ENCODE measurements at regions not wholly inside any gene's neighbourhood (a gene's known extent, or its start where the extent isn't known, plus 50 kb on each side); places are given as distances from the start of the nearest gene placed in this dataset.
"Not testable (repeated sequence)": the region's sequence is repeated elsewhere in the genome, so short reads cannot be mapped to it uniquely, and the experiment has no call there.

GRCh38 chr10:117492504-117492903, 50.0 kb upstream of the EMX2 start:
- DNase-seq (ENCODE audit: low read depth in 2 of 2) = no peak

- no peak for DNase-seq (ENCODE audit: low read depth in 2 of 2)
These were observed 54.5 kb upstream of the EMX2 start for GRCh38 chr10:117488004-117488403.

- DNase-seq (ENCODE audit: low read depth in 2 of 2) = no peak
These were observed 55.9 kb upstream of the EMX2 start for GRCh38 chr10:117486606-117487005.

- DNase-seq (ENCODE audit: low read depth in 2 of 2) = no peak
These were observed 59.4 kb upstream of the EMX2 start for GRCh38 chr10:117483056-117483590.

GRCh38 chr10:117481011-117481410, 61.5 kb upstream of the EMX2 start:
- DNase-seq (ENCODE audit: low read depth in 2 of 2) = not testable (repeated sequence)

GRCh38 chr10:117480097-117480496, 62.4 kb upstream of the EMX2 start:
- DNase-seq (ENCODE audit: low read depth in 2 of 2) = no peak

- no peak for DNase-seq (ENCODE audit: low read depth in 2 of 2)
These were observed 64.4 kb upstream of the EMX2 start for GRCh38 chr10:117477961-117478670.

DNA sequence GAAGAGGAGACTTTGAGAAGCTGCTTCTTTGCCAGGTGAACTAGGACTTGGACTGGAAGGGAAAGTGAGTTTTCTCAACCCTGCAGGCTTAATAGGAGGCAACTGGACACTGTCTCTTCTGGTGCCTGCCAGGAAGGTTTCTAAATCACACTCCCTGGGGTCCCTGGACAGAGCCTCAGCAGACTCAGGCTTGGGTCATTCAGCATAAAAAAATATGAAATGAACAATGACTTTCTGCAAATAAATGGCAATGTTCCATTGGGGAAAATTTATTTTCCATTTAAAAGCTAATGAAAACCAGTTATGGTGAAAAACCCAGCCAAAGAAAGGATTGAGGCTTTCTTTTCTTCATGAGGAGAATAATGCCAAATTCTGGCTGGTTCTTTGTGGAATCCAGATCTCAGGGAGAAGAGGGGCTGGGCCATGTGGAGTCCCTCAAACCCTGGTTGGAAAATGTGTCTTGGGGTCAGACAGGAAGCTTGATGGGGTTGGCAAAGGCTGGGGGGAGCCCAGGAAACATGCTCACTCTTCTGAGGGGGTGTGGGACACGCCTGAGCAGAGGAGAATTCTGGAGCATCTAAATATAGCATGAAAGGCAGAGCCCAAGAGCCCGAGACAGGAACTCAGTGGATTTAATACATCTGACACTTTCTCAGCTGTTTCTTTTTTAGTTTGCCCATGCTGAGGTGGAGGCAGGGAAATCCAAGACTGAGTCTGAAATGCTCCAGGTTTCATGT, 65.2 kb upstream of the EMX2 start:
- DNase-seq (ENCODE audit: low read depth in 2 of 2) = no peak

DNA sequence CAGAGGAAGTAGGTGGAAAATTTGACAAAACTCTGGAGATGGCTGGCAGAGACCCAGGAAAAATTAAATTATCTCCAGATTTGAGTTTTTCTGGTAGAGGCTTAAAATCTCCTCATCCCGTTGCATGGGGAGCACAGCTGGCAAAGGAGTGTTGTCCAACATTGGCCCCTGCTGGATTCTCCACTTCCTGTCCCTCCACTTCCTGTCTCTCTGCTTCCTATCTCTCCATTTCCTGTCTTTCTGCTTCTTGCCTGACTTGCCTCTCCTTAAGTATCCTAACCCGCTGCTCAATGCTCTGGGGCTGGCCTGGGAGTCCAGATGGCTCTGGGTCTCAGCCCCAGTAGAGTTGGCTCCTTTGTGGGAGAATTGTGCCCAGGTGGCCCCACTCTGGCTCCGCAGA, 65.8 kb upstream of the EMX2 start:
- no peak for DNase-seq (ENCODE audit: low read depth in 2 of 2)

DNA sequence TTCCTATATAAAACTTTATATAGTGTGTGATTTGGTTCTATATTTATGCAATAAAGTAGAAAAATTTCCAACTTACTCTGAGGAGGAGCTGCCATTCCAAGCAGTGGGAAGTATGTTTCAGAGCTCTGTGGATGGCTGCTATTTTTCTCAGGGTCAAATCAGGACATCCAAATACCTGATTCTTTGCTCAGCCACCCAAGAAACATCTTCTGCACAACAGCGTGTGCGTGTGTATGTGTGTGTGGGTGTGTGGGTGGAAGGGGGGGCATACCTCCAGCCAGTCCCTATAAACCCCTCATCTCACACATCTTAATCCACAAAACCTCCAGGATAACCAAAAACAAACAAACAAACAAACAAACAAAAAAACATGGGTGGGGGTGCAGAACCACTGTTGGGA, 66.3 kb upstream of the EMX2 start:
- DNase-seq (ENCODE audit: low read depth in 2 of 2) = no peak

DNA sequence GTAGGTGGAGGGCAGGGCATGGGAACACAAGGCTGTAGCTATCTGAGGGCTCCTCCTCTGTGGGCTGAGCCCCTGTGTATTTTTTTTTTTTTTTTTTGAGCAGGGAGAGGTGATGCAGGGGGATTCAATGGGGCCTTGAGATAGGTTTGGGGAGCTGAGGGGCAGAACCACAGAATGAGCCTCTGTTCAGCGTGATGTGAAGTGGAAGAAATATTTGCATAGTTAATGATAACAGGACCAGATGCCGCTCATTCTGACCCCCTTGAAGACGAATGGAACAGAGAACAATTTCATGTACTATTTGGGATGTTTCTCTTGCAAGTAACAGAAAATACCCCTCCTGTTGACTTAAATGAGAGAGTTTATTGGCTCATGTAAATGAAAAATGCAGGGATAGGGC, 69.7 kb upstream of the EMX2 start:
- no peak for DNase-seq (ENCODE audit: low read depth in 2 of 2)

- no peak for DNase-seq (ENCODE audit: low read depth in 2 of 2)
These were observed 71.1 kb upstream of the EMX2 start for GRCh38 chr10:117471344-117471874.

- no peak for DNase-seq (ENCODE audit: low read depth in 2 of 2)
These were observed 71.8 kb upstream of the EMX2 start for GRCh38 chr10:117470733-117471132.

GRCh38 chr10:117468665-117469064, 73.9 kb upstream of the EMX2 start:
- no peak for DNase-seq (ENCODE audit: low read depth in 2 of 2)

DNA sequence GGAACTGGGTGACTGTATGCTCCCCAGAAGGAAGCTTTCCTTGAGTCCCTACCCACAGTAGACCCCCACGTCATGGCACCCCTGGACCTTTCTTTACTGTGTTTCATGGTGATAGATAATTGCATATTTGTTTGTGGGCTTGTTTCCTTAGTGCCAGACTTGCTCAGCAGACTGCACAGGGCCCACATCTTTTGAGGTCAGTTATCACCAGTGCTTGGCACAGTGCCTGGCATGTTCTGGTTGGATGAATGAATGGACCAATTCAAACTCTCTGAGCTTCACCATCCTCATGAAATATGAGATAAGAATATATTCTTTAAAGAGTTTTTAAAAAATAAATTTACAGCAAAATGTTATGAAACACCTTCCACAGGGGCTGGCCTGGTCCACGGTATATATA, 78.4 kb upstream of the EMX2 start:
- DNase-seq (ENCODE audit: low read depth in 2 of 2) = no peak

- DNase-seq (ENCODE audit: low read depth in 2 of 2) = no peak
These were observed 79.0 kb upstream of the EMX2 start for GRCh38 chr10:117463545-117463920.

- DNase-seq (ENCODE audit: low read depth in 2 of 2) = no peak
These were observed 79.6 kb upstream of the EMX2 start for GRCh38 chr10:117462816-117463544.

DNA sequence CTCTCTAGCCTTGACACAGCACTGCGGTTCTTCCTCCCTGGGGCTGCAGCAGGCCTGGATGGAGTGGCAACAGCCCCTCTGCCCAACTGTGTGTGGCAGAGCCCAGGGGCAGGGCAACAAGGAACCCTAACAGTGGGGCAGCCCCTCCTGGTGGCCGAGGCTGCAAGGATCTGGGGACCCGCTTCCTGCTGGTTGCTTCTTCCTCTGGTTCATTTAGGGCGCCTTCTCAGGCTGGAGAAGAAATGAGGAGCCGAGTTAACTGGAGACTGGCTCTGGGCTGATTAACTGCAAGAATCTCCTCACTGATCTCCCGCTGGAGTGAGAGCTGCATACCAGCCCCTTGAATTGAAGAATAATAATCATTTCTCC, 80.1 kb upstream of the EMX2 start:
- DNase-seq (ENCODE audit: low read depth in 2 of 2) = no peak

- no peak for DNase-seq (ENCODE audit: low read depth in 2 of 2)
These were observed 80.7 kb upstream of the EMX2 start for GRCh38 chr10:117461766-117462423.

DNA sequence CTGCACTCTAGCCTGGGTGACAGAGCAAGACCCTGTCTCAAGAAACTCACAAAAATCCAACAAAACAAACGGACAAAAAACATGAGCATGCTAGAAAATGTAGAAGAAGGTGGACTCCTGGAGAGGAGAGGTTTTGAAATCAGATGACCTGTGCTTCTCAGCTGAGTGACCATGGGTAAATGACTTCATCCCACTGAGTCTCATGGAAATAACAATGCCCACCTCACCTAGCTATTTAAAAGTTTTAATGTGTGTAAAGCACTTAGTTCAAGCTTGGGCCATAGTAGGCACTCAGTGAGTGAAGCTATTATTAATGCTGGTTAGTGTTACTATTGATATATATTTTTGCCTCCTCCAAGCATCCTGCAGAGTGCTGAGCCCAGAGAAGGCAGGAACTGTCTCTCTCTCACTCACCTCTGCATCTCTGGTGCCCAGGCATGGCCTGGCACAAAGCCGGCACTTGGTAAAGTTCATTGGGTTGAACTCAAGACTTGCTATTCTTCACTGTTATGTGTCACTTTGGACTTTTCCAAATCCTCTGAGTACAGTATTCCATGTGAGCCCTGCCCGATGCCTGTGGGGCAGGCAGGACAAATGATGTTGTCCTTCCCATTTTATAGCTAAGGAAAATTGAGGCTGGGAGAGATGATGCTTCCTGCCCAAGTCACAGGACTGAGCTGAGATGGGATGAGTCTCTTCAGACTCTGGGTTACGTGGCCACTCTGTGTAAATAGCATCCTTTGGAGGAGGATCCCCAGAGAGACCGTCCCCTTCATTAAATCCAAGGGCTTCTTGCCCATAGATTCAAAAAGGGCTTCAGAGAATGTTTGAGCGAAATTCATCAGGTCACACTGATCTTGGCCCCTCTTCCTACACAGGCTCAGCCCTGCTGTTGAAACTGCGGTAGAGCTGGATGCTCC, 81.4 kb upstream of the EMX2 start:
- DNase-seq (ENCODE audit: low read depth in 2 of 2) = no peak

DNA sequence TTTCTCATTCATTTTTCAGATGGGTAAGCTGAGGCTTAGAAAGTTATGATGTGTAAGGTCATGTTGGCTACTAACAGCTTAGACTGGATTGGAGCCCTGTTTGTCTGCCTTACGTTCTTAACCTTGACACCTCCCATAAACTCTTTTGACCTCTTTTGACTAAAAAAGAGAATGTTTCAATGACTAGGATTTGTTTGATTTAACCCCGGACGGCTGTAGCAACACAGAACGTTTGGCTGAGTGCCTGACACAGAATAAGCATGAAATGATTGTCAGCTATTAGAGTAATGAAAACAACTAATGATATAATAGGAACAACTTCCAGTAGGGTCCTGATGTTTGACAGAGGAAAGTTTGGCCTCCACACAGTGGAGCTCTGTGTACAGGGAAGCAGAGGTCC, 83.3 kb upstream of the PDZD8 start:
- no peak for DNase-seq (ENCODE audit: low read depth in 2 of 2)
